Neural cell (in vitro differentiated cells): ENCODE measurements at regions not wholly inside any gene's neighbourhood (a gene's known extent, or its start where the extent isn't known, plus 50 kb on each side); places are given as distances from the start of the nearest gene placed in this dataset.

Experiments used
- H2AFZ ChIP-seq: fragments of 200-600, 300-800 bp; sonication (generic), shearing (Covaris generic); 2 replicates; pipeline ENCODE4 v1.6.0; 2014; ENCODE audit warnings: low read depth, mild to moderate bottlenecking, antibody characterized with exemption, low read length, moderate library complexity
- H3F3A ChIP-seq: fragments of 200-600 bp; shearing (Covaris generic); 2 replicates; pipeline ENCODE4 v1.6.1; 2016; ENCODE audit warnings: mild to moderate bottlenecking, moderate library complexity, mixed read lengths, antibody characterized with exemption, low read length; ENCODE audit not compliant: insufficient read depth, poor library complexity, severe bottlenecking
- H3K27ac ChIP-seq: fragments of 200-600, 300-800 bp; sonication (generic), shearing (Covaris generic); 2 replicates; pipeline ENCODE4 v1.5.1; 2014; ENCODE audit warnings: mild to moderate bottlenecking, low read length, moderate library complexity
- H3K27me3 ChIP-seq: fragments of 300-800, 200-600 bp; sonication (generic), shearing (Covaris generic); 2 replicates; pipeline ENCODE4 v1.6.0; 2014; ENCODE audit warnings: mild to moderate bottlenecking, low read depth, low read length, moderate library complexity; ENCODE audit not compliant: insufficient read depth
- H3K36me3 ChIP-seq: fragments of 300-800, 200-600 bp; sonication (generic), shearing (Covaris generic); 2 replicates; pipeline ENCODE4 v1.5.1; 2014; ENCODE audit warnings: mild to moderate bottlenecking, antibody characterized with exemption, low read length, moderate library complexity; ENCODE audit not compliant: insufficient read depth
- H3K4me2 ChIP-seq: fragments of 300-800, 200-600 bp; sonication (generic), shearing (Covaris generic); 2 replicates; pipeline ENCODE4 v1.6.0; 2014; ENCODE audit warnings: mild to moderate bottlenecking, low read length
- H3K4me3 ChIP-seq: fragments of 300-800, 200-600 bp; sonication (generic), shearing (Covaris generic); 2 replicates; pipeline ENCODE4 v1.5.1; 2014; ENCODE audit warnings: mild to moderate bottlenecking, low read length, moderate library complexity
- H3K79me2 ChIP-seq: fragments of 200-600 bp; shearing (Covaris generic); replicated peaks from 2 replicates; pipeline ENCODE4 v1.6.0; 2014; ENCODE audit warnings: mild to moderate bottlenecking, low read length, moderate library complexity; ENCODE audit not compliant: insufficient read depth
- H3K9ac ChIP-seq: fragments of 300-800, 200-600 bp; sonication (generic), shearing (Covaris generic); 2 replicates; pipeline ENCODE4 v1.6.1; 2016; ENCODE audit warnings: mild to moderate bottlenecking, low read length, mixed read lengths
- H3K9me2 ChIP-seq: fragments of 200-600 bp; shearing (Covaris generic); 2 replicates; pipeline ENCODE4 v1.6.1; 2016; ENCODE audit warnings: mild to moderate bottlenecking, low read length, mixed read lengths; ENCODE audit not compliant: insufficient read depth
- H3K9me3 ChIP-seq: fragments of 200-600, 300-800 bp; sonication (generic), shearing (Covaris generic); 2 replicates; pipeline ENCODE4 v1.6.1; 2016; ENCODE audit warnings: mild to moderate bottlenecking, mixed run types, low read length, moderate library complexity, mixed read lengths
- H4K20me1 ChIP-seq: fragments of 200-600 bp; shearing (Covaris generic); 2 replicates; pipeline ENCODE4 v1.6.1; 2016; ENCODE audit warnings: mild to moderate bottlenecking, mixed run types; ENCODE audit not compliant: insufficient read depth
- EP300 ChIP-seq: fragments of 450-650 bp; conservative IDR thresholded peaks from 2 replicates; pipeline ENCODE4 v1.6.1; 2014; ENCODE audit warnings: antibody characterized with exemption, mild to moderate bottlenecking, moderate library complexity; ENCODE audit not compliant: poor library complexity, severe bottlenecking
- EZH2 ChIP-seq: fragments of 200-600, 300-800 bp; shearing (Covaris generic), sonication (generic); IDR thresholded peaks from 2 replicates; pipeline ENCODE4 v1.6.1; 2014; ENCODE audit warnings: antibody characterized with exemption, low read length, borderline replicate concordance, mild to moderate bottlenecking; ENCODE audit not compliant: insufficient read depth, poor library complexity, severe bottlenecking
- MXI1 ChIP-seq: fragments of 450-650 bp; conservative IDR thresholded peaks from 2 replicates; pipeline ENCODE4 v1.6.1; 2014; ENCODE audit warnings: antibody characterized with exemption, mild to moderate bottlenecking; ENCODE audit not compliant: poor library complexity, severe bottlenecking
- POLR2AphosphoS5 ChIP-seq: IDR thresholded peaks from 2 replicates; pipeline ENCODE4 v1.6.1; 2012
- RAD21 ChIP-seq: fragments of 450-650 bp; conservative IDR thresholded peaks from 2 replicates; pipeline ENCODE4 v1.6.1; 2014; ENCODE audit warnings: antibody characterized with exemption, mild to moderate bottlenecking, moderate library complexity
- SMC3 ChIP-seq: fragments of 450-650 bp; conservative IDR thresholded peaks from 2 replicates; pipeline ENCODE4 v1.6.1; 2014; ENCODE audit warnings: antibody characterized with exemption, mild to moderate bottlenecking, moderate library complexity; ENCODE audit not compliant: poor library complexity
- TAF1 ChIP-seq: IDR thresholded peaks from 2 replicates; pipeline ENCODE4 v1.6.1; 2012; ENCODE audit warnings: low read depth
- TF ChIP-seq, protein P1 (sequence below): IDR thresholded peaks from 2 replicates; pipeline ENCODE4 v1.6.1; 2012; ENCODE audit warnings: borderline replicate concordance
- TF ChIP-seq, protein P2 (sequence below): fragments of 450-650 bp; IDR thresholded peaks from 2 replicates; pipeline ENCODE4 v1.5.1; 2014; ENCODE audit warnings: antibody characterized with exemption, mild to moderate bottlenecking, moderate library complexity; ENCODE audit not compliant: poor library complexity, severe bottlenecking

DNA sequence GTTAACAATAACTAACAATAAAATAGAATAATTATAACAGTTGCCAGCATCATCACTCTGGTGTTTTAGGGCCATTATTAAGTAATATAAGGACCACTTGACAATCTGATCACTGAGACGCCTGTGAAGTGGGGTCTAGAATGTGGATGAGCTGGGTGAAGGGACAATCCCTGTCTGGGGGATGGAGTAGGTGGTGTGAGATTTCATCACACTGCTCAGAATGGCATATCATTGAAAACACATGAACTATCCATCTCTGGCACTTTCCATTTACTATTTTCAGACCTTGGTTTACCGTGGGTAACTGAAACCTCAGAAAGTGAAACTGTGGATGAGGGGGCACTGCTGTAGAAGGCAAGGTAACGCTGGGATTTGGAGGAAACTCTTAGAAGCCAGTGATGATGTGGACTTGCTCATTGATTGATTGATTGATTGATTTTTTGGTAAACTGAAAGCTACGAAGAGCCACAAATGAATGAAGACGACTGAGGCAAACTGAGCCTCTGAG lies 204.4 kb upstream of the TWIST2 start:
- no peak for TF ChIP-seq SMC3
- no peak for TF ChIP-seq EP300
- TF ChIP-seq, protein P1, sequence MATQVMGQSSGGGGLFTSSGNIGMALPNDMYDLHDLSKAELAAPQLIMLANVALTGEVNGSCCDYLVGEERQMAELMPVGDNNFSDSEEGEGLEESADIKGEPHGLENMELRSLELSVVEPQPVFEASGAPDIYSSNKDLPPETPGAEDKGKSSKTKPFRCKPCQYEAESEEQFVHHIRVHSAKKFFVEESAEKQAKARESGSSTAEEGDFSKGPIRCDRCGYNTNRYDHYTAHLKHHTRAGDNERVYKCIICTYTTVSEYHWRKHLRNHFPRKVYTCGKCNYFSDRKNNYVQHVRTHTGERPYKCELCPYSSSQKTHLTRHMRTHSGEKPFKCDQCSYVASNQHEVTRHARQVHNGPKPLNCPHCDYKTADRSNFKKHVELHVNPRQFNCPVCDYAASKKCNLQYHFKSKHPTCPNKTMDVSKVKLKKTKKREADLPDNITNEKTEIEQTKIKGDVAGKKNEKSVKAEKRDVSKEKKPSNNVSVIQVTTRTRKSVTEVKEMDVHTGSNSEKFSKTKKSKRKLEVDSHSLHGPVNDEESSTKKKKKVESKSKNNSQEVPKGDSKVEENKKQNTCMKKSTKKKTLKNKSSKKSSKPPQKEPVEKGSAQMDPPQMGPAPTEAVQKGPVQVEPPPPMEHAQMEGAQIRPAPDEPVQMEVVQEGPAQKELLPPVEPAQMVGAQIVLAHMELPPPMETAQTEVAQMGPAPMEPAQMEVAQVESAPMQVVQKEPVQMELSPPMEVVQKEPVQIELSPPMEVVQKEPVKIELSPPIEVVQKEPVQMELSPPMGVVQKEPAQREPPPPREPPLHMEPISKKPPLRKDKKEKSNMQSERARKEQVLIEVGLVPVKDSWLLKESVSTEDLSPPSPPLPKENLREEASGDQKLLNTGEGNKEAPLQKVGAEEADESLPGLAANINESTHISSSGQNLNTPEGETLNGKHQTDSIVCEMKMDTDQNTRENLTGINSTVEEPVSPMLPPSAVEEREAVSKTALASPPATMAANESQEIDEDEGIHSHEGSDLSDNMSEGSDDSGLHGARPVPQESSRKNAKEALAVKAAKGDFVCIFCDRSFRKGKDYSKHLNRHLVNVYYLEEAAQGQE, result no peak
- TF ChIP-seq, protein P2, sequence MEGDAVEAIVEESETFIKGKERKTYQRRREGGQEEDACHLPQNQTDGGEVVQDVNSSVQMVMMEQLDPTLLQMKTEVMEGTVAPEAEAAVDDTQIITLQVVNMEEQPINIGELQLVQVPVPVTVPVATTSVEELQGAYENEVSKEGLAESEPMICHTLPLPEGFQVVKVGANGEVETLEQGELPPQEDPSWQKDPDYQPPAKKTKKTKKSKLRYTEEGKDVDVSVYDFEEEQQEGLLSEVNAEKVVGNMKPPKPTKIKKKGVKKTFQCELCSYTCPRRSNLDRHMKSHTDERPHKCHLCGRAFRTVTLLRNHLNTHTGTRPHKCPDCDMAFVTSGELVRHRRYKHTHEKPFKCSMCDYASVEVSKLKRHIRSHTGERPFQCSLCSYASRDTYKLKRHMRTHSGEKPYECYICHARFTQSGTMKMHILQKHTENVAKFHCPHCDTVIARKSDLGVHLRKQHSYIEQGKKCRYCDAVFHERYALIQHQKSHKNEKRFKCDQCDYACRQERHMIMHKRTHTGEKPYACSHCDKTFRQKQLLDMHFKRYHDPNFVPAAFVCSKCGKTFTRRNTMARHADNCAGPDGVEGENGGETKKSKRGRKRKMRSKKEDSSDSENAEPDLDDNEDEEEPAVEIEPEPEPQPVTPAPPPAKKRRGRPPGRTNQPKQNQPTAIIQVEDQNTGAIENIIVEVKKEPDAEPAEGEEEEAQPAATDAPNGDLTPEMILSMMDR, result no peak
- TF ChIP-seq MXI1, result no peak
- no peak for TF ChIP-seq POLR2AphosphoS5
- TF ChIP-seq RAD21, result no peak
- no peak for TF ChIP-seq EZH2
- no peak for TF ChIP-seq TAF1
- Histone ChIP-seq H3K27ac (no peak overlapping the region), H3K9me3 (no peaks in the 10 kb centered on the region), H3K36me3 (no peaks in the 10 kb centered on the region), H4K20me1 (no peaks in the 10 kb centered on the region), H3K27me3 (no peaks in the 10 kb centered on the region), H3K4me2 (no peak overlapping the region), H3K9me2 (no peaks in the 10 kb centered on the region), H2AFZ (no peak overlapping the region), H3F3A (no peaks in the 10 kb centered on the region), H3K79me2 (no peaks in the 10 kb centered on the region), H3K9ac (no peak overlapping the region), H3K4me3 (no peak overlapping the region)

DNA sequence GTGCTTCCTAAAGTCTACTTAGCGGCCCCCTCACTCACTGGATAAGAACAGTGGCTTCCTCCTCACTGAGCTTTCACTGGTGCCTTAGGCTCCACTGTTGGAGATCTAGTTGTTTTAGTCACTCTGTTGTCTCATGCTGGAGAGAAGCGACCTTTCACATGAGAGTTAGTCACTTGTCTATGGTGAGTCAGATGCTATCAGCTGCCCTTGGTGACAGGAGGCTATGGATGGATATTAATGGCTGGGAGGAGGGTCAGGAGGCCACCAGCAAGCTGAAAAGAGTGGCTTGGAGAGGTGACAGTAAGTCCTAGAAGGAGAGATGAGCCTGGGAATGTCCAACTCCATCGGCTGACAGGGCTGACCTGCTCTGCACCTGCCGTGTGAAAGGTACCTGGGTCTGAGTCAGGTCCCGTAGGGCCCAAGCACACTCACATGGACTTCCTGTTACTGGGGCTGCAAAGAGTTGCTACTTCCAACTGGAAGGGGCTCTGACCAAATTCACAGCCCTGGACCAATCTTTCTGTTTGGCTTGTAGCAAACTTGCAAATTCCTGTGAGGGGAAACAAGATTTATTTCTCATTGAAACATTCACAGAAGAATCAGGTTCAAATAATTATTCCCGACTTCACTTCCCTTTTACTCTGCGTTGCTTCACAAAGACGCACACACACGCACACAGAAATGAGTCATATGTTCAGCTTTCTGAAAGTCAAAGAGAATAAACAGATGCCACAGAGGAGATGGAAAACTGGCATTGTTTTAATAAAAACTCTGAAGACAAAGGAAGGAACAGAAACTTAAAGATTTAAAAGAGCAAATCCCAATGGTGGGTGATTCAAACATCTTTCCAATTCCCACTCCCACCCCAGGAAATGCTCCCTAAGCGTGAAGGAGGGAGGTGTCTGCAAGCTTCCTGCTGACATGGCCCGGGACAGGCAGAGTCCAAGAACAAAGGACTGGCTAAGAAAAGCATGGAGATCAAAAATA lies 203.5 kb upstream of the TWIST2 start:
- no peaks in the 10 kb centered on the region for H3K36me3 ChIP-seq
- H3K4me2 ChIP-seq, result no peak overlapping the region
- H2AFZ ChIP-seq, result no peak overlapping the region
- H3K9me3 ChIP-seq, result no peaks in the 10 kb centered on the region
- H3K9me2 ChIP-seq, result no peaks in the 10 kb centered on the region
- H3F3A ChIP-seq, result no peaks in the 10 kb centered on the region
- no peaks in the 10 kb centered on the region for H3K79me2 ChIP-seq
- H3K4me3 ChIP-seq, result no peak overlapping the region
- no peaks in the 10 kb centered on the region for H3K27me3 ChIP-seq
- TF ChIP-seq, protein P2, result no peak
- no peak for TF ChIP-seq EZH2
- no peak overlapping the region for H3K27ac ChIP-seq
- no peak overlapping the region for H3K9ac ChIP-seq
- H4K20me1 ChIP-seq, result no peaks in the 10 kb centered on the region
